Stimulated activated naive B cell treated with anti-CD40 and anti-IgM and Interleukin-4, amounts not matched to agents 10 μg/mL and 1 μg/mL and 100 μg/mL, for 72 hours (primary cell): ENCODE measurements at regions not wholly inside any gene's neighbourhood (a gene's known extent, or its start where the extent isn't known, plus 50 kb on each side); places are given as distances from the start of the nearest gene placed in this dataset.
"Not testable (repeated sequence)": the region's sequence is repeated elsewhere in the genome, so short reads cannot be mapped to it uniquely, and the experiment has no call there.

ENCODE experiments used
- ATAC-seq, 2 donors: fragments of 150-1000 bp; cut with Tn5 transposase; replicated peaks; 2 replicates each; pipeline ENCODE4 v1.10.0; 2021; ENCODE audit warnings: moderate library complexity in 1 of 2
- DNase-seq: peaks from one replicate; pipeline ENCODE4 v3.0.0; 2021
- H3K27ac Mint-ChIP-seq: one replicate; pipeline ENCODE4 v1.8.0; 2022; ENCODE audit warnings: mild to moderate bottlenecking, mixed read lengths
- H3K27me3 Mint-ChIP-seq, 2 donors: one replicate each; pipeline ENCODE4 v1.8.0; 2022; ENCODE audit warnings: mixed read lengths in 2 of 2
- H3K36me3 Mint-ChIP-seq, 2 donors: one replicate each; pipeline ENCODE4 v1.8.0; 2022; ENCODE audit warnings: mixed read lengths in 2 of 2, mild to moderate bottlenecking in 1 of 2
- H3K4me1 Mint-ChIP-seq, 2 donors: one replicate each; pipeline ENCODE4 v1.8.0; 2022; ENCODE audit warnings: mixed read lengths in 2 of 2, mild to moderate bottlenecking in 1 of 2
- H3K4me3 Mint-ChIP-seq, 2 donors: one replicate each; pipeline ENCODE4 v1.8.0; 2022; ENCODE audit warnings: mild to moderate bottlenecking in 2 of 2, mixed read lengths in 2 of 2, moderate library complexity in 1 of 2
- H3K9me3 Mint-ChIP-seq, 2 donors: one replicate each; pipeline ENCODE4 v1.8.0; 2022; ENCODE audit warnings: mixed read lengths in 2 of 2, mild to moderate bottlenecking in 1 of 2

DNA sequence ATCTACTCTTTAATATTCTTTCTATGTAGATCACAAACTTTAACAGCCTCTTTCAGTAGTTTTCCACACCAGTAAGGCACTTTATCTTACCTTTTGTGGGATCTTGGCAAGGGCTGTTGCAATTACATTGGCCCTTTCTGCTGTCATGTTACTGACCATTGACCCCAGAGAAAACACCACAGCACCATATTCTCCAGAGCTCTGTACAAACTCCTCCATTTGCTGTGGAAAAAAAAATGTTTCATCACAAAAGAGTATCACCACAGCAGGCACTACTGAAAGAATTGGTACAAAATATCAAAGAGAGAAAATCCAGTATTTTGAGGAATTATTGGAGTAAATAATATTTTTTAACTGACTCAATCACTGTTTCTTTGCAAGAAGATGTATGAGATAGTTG, 62.3 kb upstream of the UGT2A3 start:
- not testable (repeated sequence) for H3K27me3 Mint-ChIP-seq

DNA sequence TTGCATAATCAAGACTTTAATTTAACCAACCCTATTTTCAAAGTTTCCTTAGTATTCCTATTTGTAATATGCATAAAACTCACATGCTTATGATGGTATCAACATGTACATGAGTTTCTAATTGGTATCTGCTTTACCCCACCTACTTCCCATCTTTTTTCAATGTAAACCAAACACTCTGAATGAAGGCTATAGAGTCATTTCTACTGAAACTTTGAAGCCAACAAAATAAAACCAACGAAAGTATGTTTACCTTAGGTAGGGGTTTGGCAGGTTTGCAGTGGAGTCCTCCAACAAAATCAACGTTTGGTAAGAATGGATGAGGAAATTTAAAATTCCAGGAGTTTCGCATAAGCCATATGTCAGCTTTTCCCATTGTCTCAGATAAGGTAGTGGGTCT, 66.4 kb upstream of the UGT2A3 start:
- H3K27ac Mint-ChIP-seq, H3K9me3 Mint-ChIP-seq, DNase-seq, H3K4me1 Mint-ChIP-seq, H3K36me3 Mint-ChIP-seq, ATAC-seq, H3K27me3 Mint-ChIP-seq, H3K4me3 Mint-ChIP-seq: not testable (repeated sequence)

More for the DNA sequence above, 62.3 kb upstream of the UGT2A3 start:
- DNase-seq, ATAC-seq, H3K27ac Mint-ChIP-seq, H3K36me3 Mint-ChIP-seq, H3K4me1 Mint-ChIP-seq, H3K4me3 Mint-ChIP-seq, H3K9me3 Mint-ChIP-seq: not testable (repeated sequence)

DNA sequence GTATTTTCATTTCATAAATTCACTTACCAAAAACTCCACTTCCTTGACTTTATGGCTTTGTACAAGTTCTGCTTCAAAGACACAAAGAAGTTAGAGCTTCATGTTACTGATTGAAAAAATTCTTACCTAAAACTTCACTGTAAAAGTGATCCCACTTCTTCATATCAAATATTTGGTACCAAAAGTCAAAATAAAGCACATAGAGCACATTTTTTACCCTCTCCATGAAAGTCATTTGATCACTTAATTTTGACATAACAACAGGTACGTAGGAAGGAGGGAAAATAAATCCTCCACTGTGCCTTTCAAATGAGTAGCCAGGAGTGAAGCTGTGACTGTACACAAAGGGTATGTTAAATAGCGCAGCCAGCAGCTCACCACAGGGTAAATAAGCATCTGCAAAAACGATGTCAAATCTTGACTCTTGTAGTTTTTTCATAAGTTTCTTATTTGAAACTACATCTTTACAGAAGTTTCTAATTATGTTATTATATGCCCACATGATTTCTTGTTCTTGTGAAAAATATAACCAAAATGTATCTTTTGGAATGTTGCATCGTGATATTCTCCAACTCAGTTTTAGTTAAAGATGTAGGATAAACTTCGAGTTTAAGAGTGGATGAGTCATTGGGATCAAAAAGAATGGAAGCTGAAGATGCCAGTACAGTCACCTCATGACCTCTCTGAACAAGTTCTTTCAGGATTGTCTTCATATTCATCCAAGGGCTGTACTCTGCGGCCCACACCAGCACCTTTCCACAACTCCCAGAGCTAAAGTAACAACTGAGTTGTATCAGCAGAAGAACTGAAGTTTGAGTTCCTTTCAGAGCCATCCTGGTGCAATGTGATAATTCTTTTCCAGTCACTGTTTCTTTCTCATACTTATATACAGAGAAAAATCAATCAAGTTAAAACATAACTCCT, 68.2 kb upstream of the UGT2A3 start:
- H3K9me3 Mint-ChIP-seq, H3K4me3 Mint-ChIP-seq, DNase-seq, H3K27ac Mint-ChIP-seq, ATAC-seq, H3K4me1 Mint-ChIP-seq, H3K36me3 Mint-ChIP-seq, H3K27me3 Mint-ChIP-seq: not testable (repeated sequence)

DNA sequence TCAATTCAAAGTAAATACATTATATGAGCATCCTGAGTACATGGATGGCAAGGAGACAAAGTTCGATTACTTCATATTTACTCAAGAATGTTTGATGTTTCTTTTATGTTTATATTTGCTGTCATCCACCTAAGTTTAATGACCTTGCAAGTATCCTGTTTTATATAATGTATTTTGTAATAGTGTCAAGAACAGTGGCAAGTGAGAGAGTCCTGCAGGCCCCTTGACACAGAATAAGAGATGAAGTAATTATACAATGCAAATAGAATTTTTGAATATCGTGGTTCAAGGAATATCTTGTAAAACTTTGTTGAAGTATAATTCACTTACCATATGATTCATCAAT, 68.8 kb upstream of the UGT2A3 start:
- H3K9me3 Mint-ChIP-seq, H3K4me3 Mint-ChIP-seq, H3K36me3 Mint-ChIP-seq, H3K4me1 Mint-ChIP-seq, H3K27me3 Mint-ChIP-seq, DNase-seq, ATAC-seq, H3K27ac Mint-ChIP-seq: not testable (repeated sequence)

DNA sequence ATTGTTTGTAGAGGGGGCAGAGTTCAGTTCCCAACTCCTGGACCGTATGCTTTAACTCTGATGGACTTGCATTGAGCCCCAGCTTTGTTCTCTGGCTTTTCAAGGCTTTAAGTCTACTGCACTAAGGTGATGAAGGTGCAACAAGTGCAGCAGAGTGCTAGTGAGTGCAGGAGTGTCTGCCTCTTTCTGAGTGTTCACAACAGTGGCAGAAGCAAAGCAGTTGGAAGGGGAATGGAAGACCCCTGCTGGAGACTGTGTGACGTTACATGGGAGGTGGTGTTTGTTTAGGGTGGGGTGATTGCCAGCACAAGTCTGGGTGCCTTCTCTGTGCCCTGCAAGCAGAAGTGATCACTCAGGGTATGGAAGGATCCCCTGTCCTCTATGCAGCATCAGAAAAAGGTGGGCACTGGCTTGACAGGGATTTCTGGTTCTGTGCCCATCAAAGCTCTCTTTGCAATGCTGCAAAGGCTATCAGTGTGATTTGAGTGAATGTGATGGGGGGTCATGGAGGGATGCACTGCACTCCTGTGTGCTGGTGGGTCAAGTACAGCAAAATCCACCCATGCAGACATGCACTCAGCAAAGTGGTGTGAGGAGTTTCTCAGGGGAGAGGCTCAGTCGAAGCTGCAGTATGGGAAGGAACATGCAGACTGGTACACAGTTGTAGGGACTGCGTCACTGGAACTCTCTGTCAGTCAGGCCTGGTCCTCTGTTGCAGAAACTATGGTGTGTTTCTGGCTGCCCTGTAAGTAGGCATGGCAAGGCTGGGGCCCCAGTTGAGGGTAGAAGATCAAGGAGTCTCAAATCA, 70.9 kb upstream of the UGT2B7 start:
- Mint-ChIP-seq H3K27ac (no peak overlapping the region), H3K9me3 (no peaks in the 10 kb centered on the region), H3K27me3 (no peaks in the 10 kb centered on the region), H3K4me3 (no peak overlapping the region), H3K4me1 (no peaks in the 10 kb centered on the region), H3K36me3 (no peaks in the 10 kb centered on the region)
- DNase-seq (no peak), ATAC-seq (peak; percentile 44 to 56)

DNA sequence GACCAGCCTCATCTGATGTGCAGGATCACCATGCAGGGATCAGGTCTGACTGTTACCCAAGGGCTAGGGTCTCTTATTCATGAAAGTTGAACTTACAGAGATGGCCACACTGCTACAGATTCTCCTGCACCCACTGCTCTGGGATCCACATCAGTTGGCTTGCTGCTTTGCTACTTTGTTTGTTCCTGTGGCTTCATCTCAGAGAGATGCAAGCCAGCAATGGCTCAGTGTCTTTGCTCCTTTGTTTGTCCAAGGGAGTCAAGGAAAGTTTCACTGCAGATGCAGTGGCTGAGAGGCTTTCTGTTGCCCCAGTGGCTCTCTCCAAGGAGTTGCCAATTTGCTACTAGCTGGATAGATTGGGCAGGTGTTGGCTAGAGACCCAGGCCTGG, 70.3 kb upstream of the UGT2B7 start:
- Mint-ChIP-seq H3K4me3 (no peak overlapping the region), H3K27me3 (no peaks in the 10 kb centered on the region)
- peak in 1 of 2 donors; percentile 16 for ATAC-seq

DNA sequence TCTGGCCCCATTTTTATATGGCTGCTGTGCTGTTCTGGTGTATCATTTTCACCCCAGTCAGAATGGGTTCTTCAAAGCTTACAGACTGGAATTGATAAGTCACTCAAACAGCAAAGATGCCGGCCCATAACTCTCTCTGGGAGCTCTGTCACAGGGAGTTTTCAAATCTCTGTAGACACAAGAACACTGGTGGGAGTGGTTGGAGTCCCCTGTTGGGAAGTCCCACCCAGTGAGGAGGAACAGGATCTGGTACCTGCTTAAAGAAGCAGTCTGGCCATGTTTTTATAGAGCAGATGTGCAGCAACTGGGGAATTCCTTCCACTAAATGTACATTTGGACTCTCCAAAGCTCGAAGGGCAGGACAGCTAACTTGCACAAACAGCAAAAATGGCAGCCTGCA, 69.3 kb upstream of the UGT2B7 start:
- H3K36me3 Mint-ChIP-seq, result no peaks in the 10 kb centered on the region
- H3K9me3 Mint-ChIP-seq, result no peaks in the 10 kb centered on the region
- no peak for ATAC-seq

More for the DNA sequence above, 70.3 kb upstream of the UGT2B7 start:
- H3K9me3 Mint-ChIP-seq, result no peaks in the 10 kb centered on the region
- no peak for DNase-seq
- H3K4me1 Mint-ChIP-seq, result no peaks in the 10 kb centered on the region
- no peak overlapping the region for H3K27ac Mint-ChIP-seq
- H3K36me3 Mint-ChIP-seq, result no peaks in the 10 kb centered on the region

DNA sequence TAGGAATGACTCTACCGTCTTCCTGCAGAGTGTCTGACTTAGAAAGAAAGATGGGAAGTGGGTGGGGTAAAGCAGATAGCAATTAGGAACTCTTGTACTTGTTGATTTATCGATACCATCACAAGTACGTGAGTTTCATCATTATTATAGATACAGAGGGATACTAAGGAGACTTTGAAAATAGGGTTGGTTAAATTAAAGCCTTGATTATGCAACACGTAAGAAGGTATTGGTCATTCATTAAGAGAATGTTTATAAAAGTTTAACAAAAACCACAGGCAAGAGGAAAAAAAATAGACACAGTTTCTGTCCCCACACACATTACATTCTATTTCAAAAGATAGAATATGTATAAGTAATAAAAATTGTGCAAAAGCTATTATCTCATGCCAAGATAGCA, 65.9 kb upstream of the UGT2B7 start:
- peaks cover 3 to 10% of the 10 kb centered on the region in 2 donors for H3K9me3 Mint-ChIP-seq
- H3K27ac Mint-ChIP-seq, result no peak overlapping the region
- ATAC-seq (no peak), DNase-seq (no peak)
- no peak overlapping the region for H3K4me3 Mint-ChIP-seq
- no peaks in the 10 kb centered on the region for H3K36me3 Mint-ChIP-seq
- no peaks in the 10 kb centered on the region for H3K27me3 Mint-ChIP-seq
- H3K4me1 Mint-ChIP-seq, result no peaks in the 10 kb centered on the region

More for the DNA sequence above, 69.3 kb upstream of the UGT2B7 start:
- Mint-ChIP-seq H3K4me3 (no peak overlapping the region), H3K27me3 (no peaks in the 10 kb centered on the region), H3K27ac (no peak overlapping the region), H3K4me1 (no peaks in the 10 kb centered on the region)
- no peak for DNase-seq

DNA sequence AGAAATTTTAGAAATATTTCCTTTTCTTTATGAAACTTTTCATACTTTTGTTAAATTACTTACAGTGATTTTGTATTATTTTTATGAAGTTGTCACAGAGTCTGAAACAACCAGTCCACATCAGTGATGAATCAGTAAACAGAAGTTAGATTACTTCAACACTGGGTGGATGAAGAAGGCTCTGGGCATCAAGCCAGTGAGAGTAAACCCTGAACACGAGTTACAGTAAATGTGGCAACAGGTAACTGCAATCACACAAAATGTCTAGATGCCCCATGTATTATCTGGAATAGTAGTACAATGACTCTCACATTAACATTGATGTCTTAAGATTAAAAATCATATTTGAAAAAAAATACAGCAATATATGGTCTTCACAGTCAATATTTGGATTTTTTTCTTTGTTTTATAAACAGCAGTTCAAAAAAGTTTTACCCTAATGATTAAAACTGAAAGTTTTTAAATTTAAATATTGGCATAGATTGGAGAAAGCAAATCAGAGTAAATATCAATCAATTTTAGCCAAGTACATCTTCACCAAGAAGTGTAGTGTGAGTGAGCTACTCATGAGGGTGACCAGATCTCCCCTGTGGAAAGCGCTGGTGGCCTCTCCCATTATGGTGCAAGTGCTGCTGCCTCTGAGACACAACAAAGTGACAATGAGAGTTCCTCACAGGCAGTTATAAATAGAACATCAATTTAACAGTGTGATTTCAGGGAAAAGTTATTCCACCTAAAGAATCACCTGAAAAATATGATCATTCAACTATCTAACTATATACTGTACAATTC, 63.2 kb upstream of the UGT2B7 start:
- Mint-ChIP-seq H3K27me3 (no peaks in the 10 kb centered on the region), H3K36me3 (no peaks in the 10 kb centered on the region), H3K9me3 (peaks cover 3 to 10% of the 10 kb centered on the region in 2 donors), H3K4me1 (no peaks in the 10 kb centered on the region), H3K27ac (no peak overlapping the region), H3K4me3 (no peak overlapping the region)
- DNase-seq (no peak), ATAC-seq (no peak)

DNA sequence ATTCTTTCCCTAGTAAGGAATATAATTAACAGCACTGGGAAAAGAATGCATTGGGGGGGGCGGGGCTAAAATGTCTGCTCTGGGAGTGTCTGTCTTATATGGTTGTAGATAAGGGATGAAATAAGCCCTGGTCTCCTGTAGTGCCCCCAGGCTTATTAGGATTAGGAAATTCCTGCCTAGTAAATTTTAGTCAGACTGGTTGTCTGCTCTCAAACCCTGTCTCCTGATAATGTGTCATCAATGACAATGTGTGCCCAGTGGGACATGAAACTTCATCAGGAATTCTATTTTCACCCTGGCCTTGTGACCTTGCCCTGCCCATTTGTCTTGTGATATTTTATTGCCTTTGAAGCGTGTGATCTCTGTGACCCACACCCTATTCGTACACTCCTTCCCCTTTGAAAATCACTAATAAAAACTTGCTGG, 61.9 kb upstream of the UGT2B7 start:
- not testable (repeated sequence) for ATAC-seq, DNase-seq, H3K36me3 Mint-ChIP-seq, H3K27me3 Mint-ChIP-seq, H3K27ac Mint-ChIP-seq, H3K4me1 Mint-ChIP-seq, H3K4me3 Mint-ChIP-seq
- peaks cover 7 to 10% of the 10 kb centered on the region in 2 donors for H3K9me3 Mint-ChIP-seq

DNA sequence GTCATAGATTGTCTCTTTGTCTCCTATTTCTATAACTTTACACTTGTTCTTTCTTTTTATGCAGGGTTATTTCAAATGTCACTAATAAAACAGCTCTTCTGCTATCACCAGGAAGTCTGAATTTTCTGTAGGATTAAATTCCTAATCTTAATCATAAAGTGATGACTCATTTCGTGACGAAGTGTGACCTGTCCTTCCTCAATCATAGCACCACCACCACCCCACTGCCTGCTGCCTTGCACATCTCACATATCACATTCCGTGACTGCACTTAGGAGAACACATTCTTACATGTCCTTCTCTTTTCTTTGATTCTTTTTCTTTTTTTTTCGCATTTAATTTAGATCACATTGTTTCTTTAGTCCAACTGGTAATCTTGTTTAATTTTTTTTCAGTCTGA, 57.7 kb upstream of the UGT2B7 start:
- DNase-seq, result no peak
- no peak overlapping the region for H3K4me3 Mint-ChIP-seq
- no peaks in the 10 kb centered on the region for H3K27me3 Mint-ChIP-seq
- no peak for ATAC-seq
- H3K27ac Mint-ChIP-seq, result no peak overlapping the region
- no peaks in the 10 kb centered on the region for H3K36me3 Mint-ChIP-seq
- H3K9me3 Mint-ChIP-seq, result peaks cover 7 to 14% of the 10 kb centered on the region in 2 donors
- H3K4me1 Mint-ChIP-seq, result no peaks in the 10 kb centered on the region

DNA sequence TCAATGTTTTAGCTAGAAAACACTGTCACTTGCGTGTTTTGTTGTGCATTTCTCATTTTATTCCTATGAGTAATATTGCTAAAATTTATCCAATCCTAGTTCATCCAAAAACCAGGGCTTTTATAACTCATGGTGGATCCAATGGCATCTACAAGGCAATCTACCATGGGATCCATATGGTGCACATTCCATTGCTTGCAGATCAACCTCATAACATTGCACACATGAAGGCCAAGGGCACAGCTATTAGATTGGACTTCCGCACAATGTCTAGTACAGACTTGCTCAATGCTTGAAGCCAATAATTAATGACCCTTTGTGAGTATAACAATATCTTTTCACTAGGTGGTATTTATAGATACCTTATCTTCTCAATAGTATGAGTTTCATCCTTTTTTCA, 57.2 kb upstream of the UGT2B7 start:
- Mint-ChIP-seq H3K27me3 (no peaks in the 10 kb centered on the region), H3K9me3 (peaks cover 6 to 14% of the 10 kb centered on the region in 2 donors), H3K4me1 (no peaks in the 10 kb centered on the region), H3K4me3 (no peak overlapping the region), H3K36me3 (no peaks in the 10 kb centered on the region), H3K27ac (no peak overlapping the region)
- ATAC-seq (no peak), DNase-seq (no peak)

DNA sequence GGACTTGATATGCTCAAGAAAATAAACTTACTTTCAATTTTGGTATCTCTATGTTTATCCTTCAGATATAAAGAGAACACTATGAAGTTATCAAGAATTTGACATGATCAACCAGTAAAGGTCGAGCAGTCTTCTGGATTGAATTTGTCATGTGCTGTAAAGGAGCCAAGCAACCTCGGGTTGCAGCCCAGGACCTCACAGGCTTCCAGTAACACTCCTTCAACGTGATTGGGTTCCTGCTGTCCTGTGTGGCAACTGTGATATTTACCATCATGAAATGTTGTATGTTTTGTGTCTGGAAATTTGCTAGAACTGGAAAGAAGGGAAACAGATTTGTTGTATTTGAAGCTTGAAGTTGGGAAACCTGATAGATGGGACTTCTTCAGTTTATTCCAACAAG, 52.0 kb upstream of the UGT2B7 start:
- H3K27me3 Mint-ChIP-seq, result no peaks in the 10 kb centered on the region
- no peaks in the 10 kb centered on the region for H3K4me1 Mint-ChIP-seq
- peaks cover 3 to 4% of the 10 kb centered on the region in 2 donors for H3K9me3 Mint-ChIP-seq
- no peak overlapping the region for H3K27ac Mint-ChIP-seq
- no peak for ATAC-seq
- DNase-seq, result no peak
- no peak overlapping the region for H3K4me3 Mint-ChIP-seq
- H3K36me3 Mint-ChIP-seq, result no peaks in the 10 kb centered on the region
